Lung (tissue), 11 donors: ENCODE measurements at regions not wholly inside any gene's neighbourhood (a gene's known extent, or its start where the extent isn't known, plus 50 kb on each side); places are given as distances from the start of the nearest gene placed in this dataset.
A peak's percentile ranks its signal among the peaks of the same experiment; 100 is the strongest.

ENCODE experiments used
- ATAC-seq: fragments of 200-7000 bp; cut with Tn5 transposase; one replicate; pipeline ENCODE4 v1.9.1; 2020; ENCODE audit warnings: moderate number of reproducible peaks; ENCODE audit not compliant: insufficient read depth, low FRiP score
- DNase-seq, 3 donors: peaks; one replicate each; pipeline ENCODE4 v3.0.0-alpha.2; 2013 to 2017
- H3K27ac ChIP-seq, 2 donors: one replicate each; pipeline ENCODE4 v1.5.1; 2013; ENCODE audit warnings: mild to moderate bottlenecking in 2 of 2, moderate library complexity in 2 of 2, control low read depth in 1 of 2, inconsistent platforms in 1 of 2, low read depth in 1 of 2, low read length in 1 of 2
- H3K27me3 ChIP-seq, 3 donors: one replicate each; pipeline ENCODE4 v1.5.1; 2013; ENCODE audit warnings: low read length in 2 of 3; ENCODE audit not compliant: control insufficient read depth in 3 of 3, insufficient read depth in 3 of 3
- H3K36me3 ChIP-seq, 4 donors: one replicate each; pipeline ENCODE4 v1.5.1; 2013; ENCODE audit warnings: low read length in 4 of 4, mild to moderate bottlenecking in 1 of 4, moderate library complexity in 1 of 4; ENCODE audit not compliant: control insufficient read depth in 4 of 4, insufficient read depth in 4 of 4
- H3K4me1 ChIP-seq, 5 donors: one replicate each; pipeline ENCODE4 v1.5.1; 2013; ENCODE audit warnings: low read length in 5 of 5, mild to moderate bottlenecking in 2 of 5, moderate library complexity in 1 of 5; ENCODE audit not compliant: control insufficient read depth in 5 of 5, insufficient read depth in 5 of 5
- H3K4me3 ChIP-seq: one replicate; pipeline ENCODE4 v1.5.1; 2013; ENCODE audit warnings: mild to moderate bottlenecking, control low read depth, moderate library complexity
- H3K9ac ChIP-seq, 2 donors: one replicate each; pipeline ENCODE4 v1.5.1; 2013; ENCODE audit warnings: low read length in 2 of 2, control low read depth in 1 of 2; ENCODE audit not compliant: insufficient read depth in 1 of 2
- H3K9me3 ChIP-seq, 4 donors: one replicate each; pipeline ENCODE4 v1.5.1; 2013; ENCODE audit warnings: low read length in 3 of 4, mild to moderate bottlenecking in 1 of 4, moderate library complexity in 1 of 4; ENCODE audit not compliant: control insufficient read depth in 4 of 4, insufficient read depth in 3 of 4
- CTCF ChIP-seq: IDR thresholded peaks from 2 replicates; pipeline ENCODE4 v1.5.1; 2012; ENCODE audit warnings: mild to moderate bottlenecking; ENCODE audit errors: control extremely low read depth, extremely low read depth
- whole genome bisulfite sequencing, 2 donors: extraction: QIAGEN DNeasy Blood & Tissue Kit; methylation state at CpG; one replicate each; pipeline ENCODE4 v1.1.7; 2013; 5-methylcytosine and 5-hydroxymethylcytosine counted together
- donor health status: control.
- donor health status: control.
- donor health status: Bipolar disorder and iron deficiency.
- donor health status: healthy.
- donor health status: DM: yes; HTN: yes; CAD: no.

DNA sequence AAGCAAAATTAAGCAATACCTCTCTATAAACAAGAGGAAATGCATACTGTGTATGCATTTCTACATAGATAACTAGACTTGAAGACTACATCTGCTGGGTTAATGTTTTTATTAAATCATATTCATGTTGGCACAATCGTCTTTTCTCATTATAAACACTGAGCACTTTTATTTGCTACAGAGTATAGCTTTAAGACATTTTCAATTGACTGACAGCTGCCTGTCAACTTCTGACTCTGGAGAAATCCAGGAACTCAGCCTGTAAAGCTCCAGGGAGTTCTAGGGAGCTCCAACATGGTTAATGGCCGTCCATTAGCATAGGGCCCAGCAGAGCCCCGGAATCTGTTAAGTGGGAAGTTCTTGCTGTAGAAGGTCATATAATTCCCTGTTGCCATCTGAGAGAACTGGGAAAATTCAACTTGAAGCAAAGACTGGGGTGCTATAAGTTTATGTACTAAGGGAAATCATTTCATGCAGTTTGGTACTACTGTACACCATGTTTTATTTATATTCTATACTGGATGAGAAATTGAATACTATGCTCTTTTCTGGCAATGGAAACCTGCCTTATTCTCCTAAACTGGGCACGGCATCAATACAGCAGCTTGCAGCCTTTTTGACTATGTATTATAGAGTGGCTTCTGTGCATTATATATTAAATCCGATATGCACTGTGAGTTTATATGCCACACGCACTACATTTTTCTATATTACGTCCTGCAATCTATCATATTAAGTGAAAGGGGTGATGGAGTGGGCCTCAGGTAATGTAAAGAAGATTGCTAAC is 243.5 kb upstream of the ZNF521 start:
- 87 to 91% methylated on average over 7 of the region's 7 CpGs for WGBS, 2 donors
- DNase-seq: peak in 1 of 3 donors; percentile 4
- Histone ChIP-seq H3K27ac (no peak overlapping the region), H3K4me1 (no peaks in the 10 kb centered on the region), H3K9me3 (peaks cover 0 to 1% (median 0%) of the 10 kb centered on the region in 4 donors), H3K9ac (no peak overlapping the region), H3K27me3 (no peaks in the 10 kb centered on the region), H3K4me3 (no peak overlapping the region), H3K36me3 (no peaks in the 10 kb centered on the region)
- no peak for TF ChIP-seq CTCF
- ATAC-seq: no peak

- Histone ChIP-seq H3K9me3 (peaks cover 0 to 2% (median 0%) of the 10 kb centered on the region in 4 donors), H3K36me3 (no peaks in the 10 kb centered on the region), H3K4me3 (no peak overlapping the region), H3K4me1 (no peaks in the 10 kb centered on the region), H3K27me3 (no peaks in the 10 kb centered on the region), H3K27ac (no peak overlapping the region), H3K9ac (no peak overlapping the region)
- 95 to 98% methylated on average over 1 of the region's 1 CpG for WGBS, 2 donors
- TF ChIP-seq CTCF: no peak
- DNase-seq: no peak
- no peak for ATAC-seq
Measured at GRCh38 chr18:25594351-25594750, 242.4 kb upstream of the ZNF521 start.

DNA sequence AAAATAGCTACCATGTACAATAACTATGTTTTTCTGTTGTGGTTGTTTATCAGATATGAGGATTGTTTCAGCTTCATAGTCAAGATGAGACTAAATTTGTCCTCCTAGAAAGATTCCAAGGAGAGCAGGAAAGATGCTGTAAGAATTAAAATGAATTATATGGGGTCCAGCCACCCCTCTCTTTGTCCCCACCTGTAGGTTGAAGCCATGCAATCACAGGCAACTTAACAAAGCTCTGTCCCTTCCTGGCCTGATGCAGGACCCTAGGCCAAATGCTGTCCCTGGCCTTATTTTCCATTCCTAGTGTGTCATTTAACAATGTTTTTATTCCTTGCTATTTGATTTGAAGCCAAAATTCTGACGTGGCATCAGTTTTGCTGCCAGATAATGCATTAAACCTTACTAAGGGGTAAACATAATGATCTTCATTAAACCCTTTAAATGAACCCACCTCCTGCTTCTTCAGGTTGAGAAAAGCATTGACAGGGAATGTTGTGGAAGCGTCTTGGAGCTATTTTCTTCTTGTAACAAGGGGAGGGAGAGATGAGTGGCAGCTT is 240.9 kb upstream of the ZNF521 start:
- peaks cover 0 to 7% (median under 1%) of the 10 kb centered on the region in 4 donors for H3K9me3 ChIP-seq
- no peak overlapping the region for H3K4me3 ChIP-seq
- no peak overlapping the region for H3K9ac ChIP-seq
- H3K27ac ChIP-seq: no peak overlapping the region
- WGBS, 2 donors: 67 to 79% methylated on average over 2 of the region's 2 CpGs
- TF ChIP-seq CTCF: no peak
- no peaks in the 10 kb centered on the region for H3K36me3 ChIP-seq
- DNase-seq (no peak), ATAC-seq (no peak)
- no peaks in the 10 kb centered on the region for H3K27me3 ChIP-seq
- H3K4me1 ChIP-seq: no peaks in the 10 kb centered on the region
